WTC11 (cell line): ENCODE measurements at regions not wholly inside any gene's neighbourhood (a gene's known extent, or its start where the extent isn't known, plus 50 kb on each side); places are given as distances from the start of the nearest gene placed in this dataset.

ENCODE experiments used
- ATAC-seq: fragments of 200-7000 bp; cut with Tn5 transposase; 2 replicates; pipeline ENCODE4 v1.10.0; 2021; ENCODE audit warnings: mild to moderate bottlenecking, moderate library complexity
- CTCF ChIA-PET: fragments of 300-600 bp; sonication (Branson Sonifier 250); formaldehyde crosslinking; loops from one replicate; lab custom pipeline; 2021; ENCODE audit warnings: antibody characterized with exemption; lab: Charles Lee
- POLR2A ChIA-PET: fragments of 350-600 bp; sonication (Branson Sonifier 250); formaldehyde crosslinking; loops from one replicate; lab custom pipeline; 2021; ENCODE audit warnings: antibody characterized with exemption; lab: Charles Lee
- DNase-seq: peaks from one replicate; pipeline ENCODE4 v3.0.0; 2021; ENCODE audit warnings: low spot score
- H3K27ac Mint-ChIP-seq: 2 replicates; pipeline ENCODE4 v1.8.0; 2021; ENCODE audit warnings: mixed read lengths
- H3K27me3 Mint-ChIP-seq: 2 replicates; pipeline ENCODE4 v1.8.0; 2021; ENCODE audit warnings: low read depth, mild to moderate bottlenecking, moderate library complexity, mixed read lengths
- H3K36me3 Mint-ChIP-seq: 2 replicates; pipeline ENCODE4 v1.8.0; 2021; ENCODE audit warnings: mixed read lengths
- H3K4me1 Mint-ChIP-seq: 2 replicates; pipeline ENCODE4 v1.8.0; 2022; ENCODE audit warnings: mixed read lengths
- H3K4me3 Mint-ChIP-seq: 2 replicates; pipeline ENCODE4 v1.8.0; 2021; ENCODE audit warnings: mild to moderate bottlenecking, moderate library complexity, mixed read lengths
- H3K9me3 Mint-ChIP-seq: 2 replicates; pipeline ENCODE4 v1.8.0; 2021; ENCODE audit warnings: mixed read lengths
- CTCF ChIP-seq: fragments of 200-600 bp; IDR thresholded peaks from 2 replicates; pipeline ENCODE4 v1.8.0; 2022; ENCODE audit warnings: antibody characterized with exemption
- E2F4 ChIP-seq: sonication (generic); formaldehyde crosslinking; IDR thresholded peaks from 2 replicates; pipeline ENCODE4 v1.8.1; 2022; ENCODE audit warnings: low read depth, mild to moderate bottlenecking, moderate library complexity, missing genetic modification reagents, borderline replicate concordance
- ERG ChIP-seq: fragments of 250-450 bp; sonication (Bioruptor Pico); IDR thresholded peaks from 2 replicates; pipeline ENCODE4 v1.8.0; 2021; ENCODE audit warnings: mild to moderate bottlenecking
- FOXP4 ChIP-seq: sonication (generic); formaldehyde crosslinking; IDR thresholded peaks from 2 replicates; pipeline ENCODE4 v1.8.0; 2022; ENCODE audit warnings: mild to moderate bottlenecking, missing genetic modification reagents
- IRF1 ChIP-seq: sonication (generic); formaldehyde crosslinking; IDR thresholded peaks from 2 replicates; pipeline ENCODE4 v1.8.0; 2023; ENCODE audit warnings: missing genetic modification reagents
- IRF2 ChIP-seq: sonication (generic); formaldehyde crosslinking; IDR thresholded peaks from 2 replicates; pipeline ENCODE4 v1.8.0; 2022; ENCODE audit warnings: low read depth, missing genetic modification reagents, borderline replicate concordance
- JAZF1 ChIP-seq: fragments of 250-450 bp; sonication (Bioruptor Pico); IDR thresholded peaks from 2 replicates; pipeline ENCODE4 v1.9.0; 2021; ENCODE audit warnings: moderate library complexity, mild to moderate bottlenecking, inconsistent platforms
- NFATC4 ChIP-seq: fragments of 250-450 bp; sonication (Bioruptor Pico); IDR thresholded peaks from 2 replicates; pipeline ENCODE4 v1.9.0; 2021; ENCODE audit warnings: mild to moderate bottlenecking
- NFYB ChIP-seq: sonication (generic); formaldehyde crosslinking; conservative IDR thresholded peaks from 2 replicates; pipeline ENCODE4 v1.8.0; 2022; ENCODE audit warnings: low read depth, missing genetic modification reagents
- NR1H2 ChIP-seq: sonication (generic); formaldehyde crosslinking; IDR thresholded peaks from 2 replicates; pipeline ENCODE4 v1.9.0; 2021; ENCODE audit warnings: mild to moderate bottlenecking, moderate library complexity, missing genetic modification reagents
- PREB ChIP-seq: sonication (generic); formaldehyde crosslinking; IDR thresholded peaks from 2 replicates; pipeline ENCODE4 v1.8.1; 2022; ENCODE audit warnings: mild to moderate bottlenecking, missing genetic modification reagents, moderate library complexity, borderline replicate concordance
- USF1 ChIP-seq: sonication (generic); formaldehyde crosslinking; IDR thresholded peaks from 2 replicates; pipeline ENCODE4 v1.8.0; 2022; ENCODE audit warnings: mild to moderate bottlenecking, missing genetic modification reagents
- ZNF232 ChIP-seq: sonication (generic); formaldehyde crosslinking; IDR thresholded peaks from 2 replicates; pipeline ENCODE4 v1.8.0; 2022; ENCODE audit warnings: mild to moderate bottlenecking, missing genetic modification reagents
- ZNF263 ChIP-seq: sonication (generic); formaldehyde crosslinking; IDR thresholded peaks from 2 replicates; pipeline ENCODE4 v1.8.1; 2022; ENCODE audit warnings: low read depth, mild to moderate bottlenecking, moderate library complexity, missing genetic modification reagents
- ZNF317 ChIP-seq: sonication (generic); formaldehyde crosslinking; IDR thresholded peaks from 2 replicates; pipeline ENCODE4 v1.8.1; 2023; ENCODE audit warnings: low read depth, mild to moderate bottlenecking, moderate library complexity, missing genetic modification reagents, borderline replicate concordance
- ZNF416 ChIP-seq: fragments of 250-450 bp; sonication (Bioruptor Pico); IDR thresholded peaks from 2 replicates; pipeline ENCODE4 v1.9.0; 2021; ENCODE audit warnings: mild to moderate bottlenecking, inconsistent platforms
- ZNF671 ChIP-seq: fragments of 250-450 bp; sonication (Bioruptor Pico); IDR thresholded peaks from 2 replicates; pipeline ENCODE4 v1.8.0; 2021; ENCODE audit warnings: mild to moderate bottlenecking

GRCh38 chr2:100662866-100663265, 100.1 kb downstream of the PDCL3 start:
- ChIA-PET POLR2A (no interaction called here), CTCF (interaction anchor here (0.6 kb wide), 1 partner anchor 242 kb away, joined by 3 read pairs; no protein-coding TSS in a partner anchor)
- Mint-ChIP-seq H3K9me3 (peaks cover 4% of the 10 kb centered on the region), H3K4me1 (no peaks in the 10 kb centered on the region), H3K27me3 (no peaks in the 10 kb centered on the region), H3K27ac (no peak overlapping the region), H3K4me3 (no peak overlapping the region), H3K36me3 (no peaks in the 10 kb centered on the region)
- ATAC-seq = no peak
- TF ChIP-seq USF1 = no peak
- TF ChIP-seq ZNF671 (CRISPR knock-in tag) = no peak
- TF ChIP-seq E2F4 (CRISPR knock-in tag) = no peak
- no peak for TF ChIP-seq IRF2 (CRISPR knock-in tag)
- no peak for TF ChIP-seq PREB (CRISPR knock-in tag)
- no peak for DNase-seq

GRCh38 chr2:100664021-100664755, 101.4 kb downstream of the PDCL3 start:
- ATAC-seq = no peak
- H3K4me3 Mint-ChIP-seq = no peak overlapping the region
- no peak for DNase-seq
- TF ChIP-seq NFATC4 (CRISPR knock-in tag) (no peak), ZNF317 (CRISPR knock-in tag) (no peak), ZNF232 (CRISPR knock-in tag) (no peak)
- no peak overlapping the region for H3K27ac Mint-ChIP-seq
- ChIA-PET CTCF (no interaction called here), POLR2A (no interaction called here)
- peaks cover 4% of the 10 kb centered on the region for H3K9me3 Mint-ChIP-seq
- no peaks in the 10 kb centered on the region for H3K36me3 Mint-ChIP-seq
- H3K27me3 Mint-ChIP-seq = no peaks in the 10 kb centered on the region
- no peaks in the 10 kb centered on the region for H3K4me1 Mint-ChIP-seq

- ChIA-PET CTCF (no interaction called here), POLR2A (no interaction called here)
- no peak overlapping the region for H3K27ac Mint-ChIP-seq
- H3K36me3 Mint-ChIP-seq = no peaks in the 10 kb centered on the region
- H3K27me3 Mint-ChIP-seq = no peaks in the 10 kb centered on the region
- H3K4me3 Mint-ChIP-seq = no peak overlapping the region
- DNase-seq = no peak
- no peaks in the 10 kb centered on the region for H3K4me1 Mint-ChIP-seq
- H3K9me3 Mint-ChIP-seq = peaks cover 4% of the 10 kb centered on the region
- ATAC-seq = no peak
- no peak for TF ChIP-seq ERG (CRISPR knock-in tag)
- TF ChIP-seq JAZF1 (CRISPR knock-in tag) = no peak
- TF ChIP-seq CTCF = no peak
- no peak for TF ChIP-seq NFATC4 (CRISPR knock-in tag)
- no peak for TF ChIP-seq NR1H2 (CRISPR knock-in tag)
- TF ChIP-seq ZNF263 (CRISPR knock-in tag) = no peak
- TF ChIP-seq IRF1 (CRISPR knock-in tag) = no peak
- no peak for TF ChIP-seq NFYB (CRISPR knock-in tag)
- no peak for TF ChIP-seq ZNF416 (CRISPR knock-in tag)
- no peak for TF ChIP-seq FOXP4 (CRISPR knock-in tag)
- no peak for TF ChIP-seq PREB (CRISPR knock-in tag)
Measured at GRCh38 chr2:100664756-100665101, 101.9 kb downstream of the PDCL3 start.
